NCI-H187 treated with DMSO at 0.1 percent for 48 hours (cell line): ENCODE measurements at regions not wholly inside any gene's neighbourhood (a gene's known extent, or its start where the extent isn't known, plus 50 kb on each side); places are given as distances from the start of the nearest gene placed in this dataset.

Experiments used
- DNase-seq: peaks from one replicate; lab custom pipeline; 2025; lab: John Stamatoyannopoulos, UW

DNA sequence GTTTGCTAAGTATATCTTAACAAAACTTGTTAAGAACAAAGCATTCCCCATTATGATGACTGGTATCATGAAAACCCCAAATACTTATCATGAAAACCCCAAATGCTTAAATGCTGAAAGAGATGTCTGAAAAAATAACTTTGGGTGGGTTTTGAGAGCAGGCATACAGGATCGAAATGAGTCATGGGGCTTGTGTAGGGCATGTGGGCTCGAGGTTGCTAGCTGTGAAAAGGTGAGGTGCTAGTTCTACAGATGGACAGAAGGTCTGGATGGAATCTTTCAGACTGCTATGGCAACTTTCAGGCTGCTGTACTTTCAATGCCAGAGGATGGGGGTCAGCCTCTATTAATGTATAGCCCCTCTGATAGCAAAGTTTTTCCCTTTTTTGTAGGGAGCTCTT, 167.8 kb upstream of the MDGA2 start:
- no peak for DNase-seq

DNA sequence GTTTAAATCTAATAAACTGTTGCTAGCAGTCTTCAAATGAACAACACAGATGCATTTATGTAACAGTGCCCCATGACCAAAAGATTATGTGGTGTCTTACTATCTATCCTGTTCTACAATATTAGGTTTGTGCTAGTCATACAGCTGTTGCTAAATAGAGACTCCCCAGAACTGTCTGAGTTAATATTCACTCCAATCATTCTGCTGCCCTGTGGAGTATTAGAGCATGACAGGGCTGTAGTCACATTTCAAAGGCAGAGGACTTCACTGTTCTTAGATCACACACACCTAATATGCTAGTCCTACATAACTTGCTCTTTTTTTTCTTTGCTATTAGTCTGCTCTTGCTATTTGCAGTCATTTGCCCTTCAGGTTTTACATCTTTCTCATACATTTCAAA, 157.6 kb upstream of the MDGA2 start:
- no peak for DNase-seq

DNA sequence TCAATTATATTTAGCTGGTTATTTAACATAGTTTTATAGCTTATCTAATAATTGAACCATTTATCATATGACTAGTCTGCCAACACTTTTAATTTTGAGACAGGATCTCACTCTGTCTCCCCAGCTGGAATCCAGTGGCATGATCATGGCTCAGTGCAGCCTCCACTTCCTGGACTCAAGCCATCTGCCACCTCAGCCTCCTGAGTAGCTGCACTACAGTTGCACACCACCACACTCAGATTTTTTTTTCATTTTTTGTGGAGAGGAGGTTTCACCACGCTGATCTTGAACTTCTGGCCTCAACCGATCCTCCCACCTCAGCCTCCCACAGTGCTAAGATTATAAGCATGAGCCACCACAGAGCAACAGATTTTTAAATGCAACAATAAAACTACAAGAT, 151.4 kb upstream of the MDGA2 start:
- DNase-seq = no peak

DNA sequence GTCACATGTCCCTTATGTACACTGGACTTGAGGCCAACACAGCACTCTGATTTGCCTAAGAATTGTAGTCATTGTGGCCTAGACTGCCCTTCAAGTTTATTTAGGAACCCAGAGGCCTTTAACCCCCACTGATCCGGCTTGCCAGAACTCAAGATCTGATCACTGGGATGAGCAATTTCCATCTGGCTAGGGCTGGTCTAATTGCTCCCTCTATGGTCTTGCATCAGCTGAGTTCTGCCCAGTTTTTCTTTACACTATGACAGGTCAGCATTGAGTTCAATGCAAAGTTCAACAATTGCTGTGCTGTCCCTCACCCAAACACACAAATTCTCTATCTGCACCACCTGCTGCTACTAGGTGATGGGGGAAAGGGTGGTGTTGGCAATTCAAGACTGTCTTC, 146.9 kb upstream of the MDGA2 start:
- DNase-seq = no peak

- no peak for DNase-seq
Observed at GRCh38 chr14:47821135-47821534, 145.7 kb upstream of the MDGA2 start.

GRCh38 chr14:47790477-47790876, 115.1 kb upstream of the MDGA2 start:
- DNase-seq = no peak

DNA sequence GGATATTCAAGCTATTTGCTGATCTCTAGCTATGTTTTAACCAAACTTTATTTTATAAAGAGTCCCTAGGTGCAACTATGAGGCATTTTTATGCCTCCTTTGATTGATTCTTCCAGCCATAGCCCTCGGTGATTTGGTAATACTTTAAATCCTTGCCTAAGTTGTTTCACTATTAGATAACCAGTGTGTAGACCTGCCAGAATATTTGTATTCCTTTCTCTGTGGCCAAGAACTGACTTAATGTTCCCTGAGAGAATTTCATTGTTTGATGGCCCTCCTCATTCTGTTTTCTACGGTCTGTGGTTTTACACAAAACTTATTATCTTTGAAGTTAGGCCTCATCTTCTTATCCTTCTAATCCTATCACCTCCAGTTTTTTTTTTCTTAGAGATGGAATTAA, 109.7 kb upstream of the MDGA2 start:
- no peak for DNase-seq

GRCh38 chr14:47778631-47779030, 103.2 kb upstream of the MDGA2 start:
- DNase-seq = no peak

DNA sequence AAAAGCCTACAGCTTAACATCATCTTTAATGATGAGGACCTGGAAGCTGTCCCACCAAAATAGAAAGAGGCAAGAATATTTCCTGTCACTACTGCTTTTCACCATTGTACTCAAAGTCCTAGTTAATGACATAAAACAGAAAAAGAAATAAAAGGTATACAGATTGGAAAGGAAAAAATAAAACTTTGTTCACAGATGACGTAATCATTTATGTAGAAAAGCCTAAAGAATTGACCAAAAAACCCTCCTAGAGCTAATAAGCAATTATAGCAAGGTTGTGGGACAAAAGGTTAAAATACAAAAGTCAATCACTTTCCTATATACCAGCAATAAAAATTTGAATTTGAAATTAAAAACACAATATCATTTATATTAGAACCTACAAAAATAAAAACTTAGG, 97.2 kb upstream of the MDGA2 start:
- DNase-seq = no peak

- DNase-seq = no peak
Observed at GRCh38 chr14:47763188-47763854, 87.9 kb upstream of the MDGA2 start.

GRCh38 chr14:47746986-47747385, 71.6 kb upstream of the MDGA2 start:
- no peak for DNase-seq

DNA sequence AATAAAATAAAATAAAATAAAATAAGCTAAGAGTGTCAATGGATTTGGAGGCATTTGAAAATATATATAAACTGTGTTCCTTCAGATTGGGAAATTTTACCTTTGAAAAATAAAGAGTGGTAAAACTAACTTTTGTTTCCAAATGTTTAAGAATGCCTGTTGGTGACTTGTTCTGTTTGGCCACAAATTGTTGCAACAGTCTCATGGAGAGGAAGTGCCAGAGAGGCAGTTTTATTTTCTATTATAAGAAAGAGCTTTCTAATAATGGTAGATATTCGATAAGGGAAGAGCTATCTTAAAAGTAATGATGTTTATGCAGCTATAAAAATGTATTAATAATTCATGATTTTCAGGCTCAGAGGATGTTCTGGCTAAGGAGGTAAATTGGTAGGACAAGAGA, 68.8 kb upstream of the MDGA2 start:
- DNase-seq = no peak

GRCh38 chr14:47739541-47739940, 64.1 kb upstream of the MDGA2 start:
- no peak for DNase-seq

GRCh38 chr14:47730296-47730695, 54.9 kb upstream of the MDGA2 start:
- no peak for DNase-seq
